ENCODE measurements at regions not wholly inside any gene's neighbourhood (a gene's known extent, or its start where the extent isn't known, plus 50 kb on each side); places are given as distances from the start of the nearest gene placed in this dataset.

GRCh38 chr10:22824984-22825383 is 102.9 kb upstream of the ARMC3 start:
- TF ChIP-seq CTCF (IDR thresholded peaks at IDR 0.05) (no peak), POLR2A (IDR thresholded peaks at IDR 0.05) (no peak)
